ENCODE measurements at regions not wholly inside any gene's neighbourhood (a gene's known extent, or its start where the extent isn't known, plus 50 kb on each side); places are given as distances from the start of the nearest gene placed in this dataset.

GRCh38 chrX:125736008-125736729 is 416.5 kb downstream of the TEX13C start:
- no peaks in the 10 kb centered on the region for H3K27me3 ChIP-seq (replicated peaks; ENCODE audit: insufficient read depth)
- no peaks in the 10 kb centered on the region for H3K79me2 ChIP-seq (ENCODE audit: insufficient read depth)
- H4K20me1 ChIP-seq (ENCODE audit: insufficient read depth), result no peaks in the 10 kb centered on the region
- no peak overlapping the region for H3K4me2 ChIP-seq (ENCODE audit: unreplicated experiment)
- TF ChIP-seq EZH2 (IDR thresholded peaks at IDR 0.05; ENCODE audit: insufficient read depth, poor library complexity, severe bottlenecking) (no peak), EZH2phosphoT487 (IDR thresholded peaks at IDR 0.05; ENCODE audit: insufficient read depth, low read depth) (no peak)
- H3K36me3 ChIP-seq (ENCODE audit: low read depth), result no peaks in the 10 kb centered on the region
- H3K9me3 ChIP-seq (ENCODE audit: low read depth), result no peaks in the 10 kb centered on the region
- no peak overlapping the region for H2AFZ ChIP-seq
- in situ Hi-C loops (cut with MboI), result no loop called here
- H3K9ac ChIP-seq, result no peak overlapping the region
- WGBS, 2 experiments (ENCODE audit: low coverage in 1 of 2, low lambda C conversion rate in 2 of 2, missing lambda C conversion rate in 2 of 2), result 15 to 33% methylated on average over 5 to 6 of the region's 6 CpGs
- H3F3A ChIP-seq (ENCODE audit: insufficient read depth), result no peaks in the 10 kb centered on the region
- DNase-seq, result no peak
- no peaks in the 10 kb centered on the region for H3K9me2 ChIP-seq (ENCODE audit: insufficient read depth)
- H3K27ac ChIP-seq, result no peak overlapping the region
- H3K4me1 ChIP-seq (ENCODE audit: insufficient read depth), result no peaks in the 10 kb centered on the region
- H3K4me3 ChIP-seq, result no peak overlapping the region

- DNase-seq, result no peak
- Histone ChIP-seq H4K20me1 (ENCODE audit: insufficient read depth) (no peaks in the 10 kb centered on the region), H3K79me2 (ENCODE audit: insufficient read depth) (no peaks in the 10 kb centered on the region), H2AFZ (no peak overlapping the region), H3K9me2 (ENCODE audit: insufficient read depth) (no peaks in the 10 kb centered on the region), H3K27ac (no peak overlapping the region), H3K4me2 (ENCODE audit: unreplicated experiment) (no peak overlapping the region), H3K4me1 (ENCODE audit: insufficient read depth) (no peaks in the 10 kb centered on the region), H3K4me3 (no peak overlapping the region), H3K9ac (no peak overlapping the region), H3K27me3 (replicated peaks; ENCODE audit: insufficient read depth) (no peaks in the 10 kb centered on the region), H3K36me3 (ENCODE audit: low read depth) (no peaks in the 10 kb centered on the region), H3K9me3 (ENCODE audit: low read depth) (no peaks in the 10 kb centered on the region), H3F3A (ENCODE audit: insufficient read depth) (no peaks in the 10 kb centered on the region)
- in situ Hi-C loops (cut with MboI), result no loop called here
- no peak for TF ChIP-seq EZH2phosphoT487 (IDR thresholded peaks at IDR 0.05; ENCODE audit: insufficient read depth, low read depth)
- TF ChIP-seq EZH2 (IDR thresholded peaks at IDR 0.05; ENCODE audit: insufficient read depth, poor library complexity, severe bottlenecking), result no peak
These were observed 423.1 kb downstream of the TEX13C start for GRCh38 chrX:125742811-125743210.

- Histone ChIP-seq H3K4me2 (ENCODE audit: unreplicated experiment) (no peak overlapping the region), H3K4me3 (no peak overlapping the region), H4K20me1 (ENCODE audit: insufficient read depth) (no peaks in the 10 kb centered on the region), H3K27me3 (replicated peaks; ENCODE audit: insufficient read depth) (no peaks in the 10 kb centered on the region), H3K9me2 (ENCODE audit: insufficient read depth) (no peaks in the 10 kb centered on the region), H3F3A (ENCODE audit: insufficient read depth) (no peaks in the 10 kb centered on the region), H3K27ac (no peak overlapping the region), H3K9ac (no peak overlapping the region), H3K36me3 (ENCODE audit: low read depth) (no peaks in the 10 kb centered on the region), H2AFZ (no peak overlapping the region), H3K4me1 (ENCODE audit: insufficient read depth) (no peaks in the 10 kb centered on the region), H3K9me3 (ENCODE audit: low read depth) (no peaks in the 10 kb centered on the region), H3K79me2 (ENCODE audit: insufficient read depth) (no peaks in the 10 kb centered on the region)
- TF ChIP-seq EZH2phosphoT487 (IDR thresholded peaks at IDR 0.05; ENCODE audit: insufficient read depth, low read depth) (no peak), EZH2 (IDR thresholded peaks at IDR 0.05; ENCODE audit: insufficient read depth, poor library complexity, severe bottlenecking) (no peak)
- 18 to 29% methylated on average over 3 of the region's 3 CpGs for WGBS, 2 experiments (ENCODE audit: low coverage in 1 of 2, low lambda C conversion rate in 2 of 2, missing lambda C conversion rate in 2 of 2)
- in situ Hi-C loops (cut with MboI), result no loop called here
- DNase-seq, result no peak
These were observed 421.2 kb downstream of the DCAF12L2 start for GRCh38 chrX:125744914-125745313.

GRCh38 chrX:125757794-125758564 is 408.1 kb downstream of the DCAF12L2 start:
- Histone ChIP-seq H3K4me1 (ENCODE audit: insufficient read depth) (no peaks in the 10 kb centered on the region), H3K4me3 (no peak overlapping the region), H3K27ac (no peak overlapping the region), H3K9ac (no peak overlapping the region), H3K27me3 (replicated peaks; ENCODE audit: insufficient read depth) (no peaks in the 10 kb centered on the region), H3K36me3 (ENCODE audit: low read depth) (no peaks in the 10 kb centered on the region), H3F3A (ENCODE audit: insufficient read depth) (no peaks in the 10 kb centered on the region), H3K9me3 (ENCODE audit: low read depth) (no peaks in the 10 kb centered on the region), H3K4me2 (ENCODE audit: unreplicated experiment) (no peak overlapping the region), H4K20me1 (ENCODE audit: insufficient read depth) (no peaks in the 10 kb centered on the region), H2AFZ (no peak overlapping the region), H3K9me2 (ENCODE audit: insufficient read depth) (no peaks in the 10 kb centered on the region), H3K79me2 (ENCODE audit: insufficient read depth) (no peaks in the 10 kb centered on the region)
- DNase-seq, result no peak
- in situ Hi-C loops (cut with MboI), result no loop called here
- 28 to 35% methylated on average over 7 to 8 of the region's 8 CpGs for WGBS, 2 experiments (ENCODE audit: low coverage in 1 of 2, low lambda C conversion rate in 2 of 2, missing lambda C conversion rate in 2 of 2)
- TF ChIP-seq EZH2 (IDR thresholded peaks at IDR 0.05; ENCODE audit: insufficient read depth, poor library complexity, severe bottlenecking) (no peak), EZH2phosphoT487 (IDR thresholded peaks at IDR 0.05; ENCODE audit: insufficient read depth, low read depth) (no peak)
